GM12875 (cell line): ENCODE measurements at regions not wholly inside any gene's neighbourhood (a gene's known extent, or its start where the extent isn't known, plus 50 kb on each side); places are given as distances from the start of the nearest gene placed in this dataset.

Experiments
- H3K4me3 ChIP-seq: one replicate; pipeline ENCODE4 v1.5.1; 2011; ENCODE audit warnings: low read depth, low read length, control low read depth
- CTCF ChIP-seq: IDR thresholded peaks from 2 replicates; pipeline ENCODE4 v1.5.1; 2011; ENCODE audit warnings: low read depth, mild to moderate bottlenecking, control low read depth, inconsistent platforms, low read length, moderate library complexity, borderline replicate concordance; ENCODE audit not compliant: insufficient read depth

DNA sequence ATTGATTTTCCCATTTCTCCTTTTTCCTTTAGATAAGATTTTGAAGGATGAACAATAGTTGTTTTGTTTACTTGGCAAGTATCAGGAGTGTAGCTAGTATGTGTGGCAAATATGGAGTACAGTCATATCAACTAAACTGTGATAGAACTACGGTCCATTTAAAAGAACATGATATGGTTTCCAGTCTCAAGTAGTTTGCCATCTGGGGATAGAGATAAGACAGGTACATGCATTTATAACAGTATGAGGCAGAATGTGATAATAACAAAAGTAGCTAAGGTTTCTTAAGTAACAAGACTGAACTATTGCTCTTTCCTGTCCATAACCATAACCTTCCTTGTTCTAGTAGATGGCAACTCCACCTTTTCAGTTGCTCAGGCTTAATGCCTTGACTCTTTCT, 75.6 kb upstream of the TACR1 start:
- TF ChIP-seq CTCF: no peak
- no peak overlapping the region for H3K4me3 ChIP-seq

DNA sequence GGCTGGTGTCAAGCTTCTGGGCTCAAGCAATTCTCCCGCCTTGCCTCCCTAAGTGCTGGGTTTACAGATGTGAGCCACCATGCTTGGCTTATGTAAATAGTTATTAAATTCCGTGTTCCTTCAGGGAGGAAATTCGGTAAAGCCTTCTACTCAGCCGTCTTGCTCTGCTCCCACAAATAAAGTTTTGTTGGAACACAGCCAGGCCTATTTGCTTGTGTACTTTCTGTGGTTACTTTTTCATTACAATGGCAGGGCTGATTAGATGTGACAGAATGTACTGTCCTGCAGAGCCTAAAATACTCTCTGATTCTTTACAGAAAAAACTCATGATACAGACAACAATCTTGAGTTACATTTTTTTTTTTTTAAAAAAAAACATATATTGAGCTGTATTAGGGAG, 68.8 kb upstream of the TACR1 start:
- no peak for TF ChIP-seq CTCF

GRCh38 chr2:75261923-75262322, 62.6 kb upstream of the TACR1 start:
- no peak overlapping the region for H3K4me3 ChIP-seq
- no peak for TF ChIP-seq CTCF

More for the DNA sequence above, 68.8 kb upstream of the TACR1 start:
- no peak overlapping the region for H3K4me3 ChIP-seq

DNA sequence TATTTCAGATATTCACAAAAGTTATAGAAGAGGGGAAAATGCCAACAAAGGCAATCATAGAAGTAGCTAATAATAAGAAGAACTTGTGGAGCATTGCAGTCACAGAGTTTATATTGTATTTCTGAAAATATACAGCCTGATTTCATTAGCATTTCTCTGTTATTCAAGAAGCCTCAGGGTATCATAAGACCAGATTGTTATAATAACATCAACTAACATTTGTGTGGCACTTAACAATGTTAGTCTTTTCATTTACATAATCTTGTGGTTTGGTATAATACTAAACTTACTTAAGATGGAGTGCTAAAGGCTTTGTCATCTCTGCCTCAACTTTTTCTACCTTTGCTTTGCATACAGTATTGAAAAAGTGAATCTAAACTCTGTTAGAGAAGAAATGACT, 61.6 kb upstream of the TACR1 start:
- TF ChIP-seq CTCF: no peak

DNA sequence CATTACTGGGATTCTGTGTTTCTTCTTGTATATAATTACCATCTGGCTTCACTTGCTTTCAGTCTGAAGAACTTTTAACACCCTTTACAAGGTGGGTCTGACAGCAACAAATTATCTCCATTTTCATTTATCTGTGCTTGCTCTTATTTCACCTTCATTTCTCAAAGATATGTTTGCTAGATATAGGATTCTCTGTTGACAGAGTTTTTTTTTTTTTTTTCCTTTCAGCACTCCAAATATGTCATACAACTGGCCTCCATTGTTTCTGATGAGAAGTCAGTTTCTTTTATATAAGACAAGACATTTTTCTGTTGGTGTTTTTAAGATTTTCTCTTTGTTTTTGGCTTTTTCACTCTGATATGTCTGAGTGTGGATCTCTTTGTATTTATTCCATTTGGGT, 59.3 kb upstream of the TACR1 start:
- H3K4me3 ChIP-seq: no peak overlapping the region
- TF ChIP-seq CTCF: no peak

More for the DNA sequence above, 61.6 kb upstream of the TACR1 start:
- H3K4me3 ChIP-seq: no peak overlapping the region

GRCh38 chr2:75256485-75256884, 57.2 kb upstream of the TACR1 start:
- H3K4me3 ChIP-seq: no peak overlapping the region
- TF ChIP-seq CTCF: no peak

GRCh38 chr2:75253526-75253925, 54.2 kb upstream of the TACR1 start:
- no peak overlapping the region for H3K4me3 ChIP-seq
- TF ChIP-seq CTCF: no peak
